HG03442 (cell line): ENCODE measurements at regions not wholly inside any gene's neighbourhood (a gene's known extent, or its start where the extent isn't known, plus 50 kb on each side); places are given as distances from the start of the nearest gene placed in this dataset.
A peak's percentile ranks its signal among the peaks of the same experiment; 100 is the strongest.

ENCODE experiments used
- ATAC-seq: cut with Tn5 transposase; IDR thresholded peaks from one replicate; pipeline ENCODE4 v1.9.1; 2021; ENCODE audit warnings: mild to moderate bottlenecking, moderate library complexity; ENCODE audit not compliant: unreplicated experiment

GRCh38 chr18:46405832-46406538 lies 251.0 kb downstream of the LOXHD1 start:
- ATAC-seq = no peak

- no peak for ATAC-seq
These were observed 250.5 kb downstream of the LOXHD1 start for GRCh38 chr18:46406539-46406932.

GRCh38 chr18:46407486-46408166 lies 249.4 kb downstream of the LOXHD1 start:
- no peak for ATAC-seq

GRCh38 chr18:46408334-46408987 lies 248.6 kb downstream of the LOXHD1 start:
- ATAC-seq = no peak

GRCh38 chr18:46411191-46411828 lies 245.7 kb downstream of the LOXHD1 start:
- ATAC-seq = no peak

GRCh38 chr18:46411867-46412690 lies 244.9 kb downstream of the LOXHD1 start:
- ATAC-seq = no peak

GRCh38 chr18:46412916-46413315 lies 244.1 kb downstream of the LOXHD1 start:
- no peak for ATAC-seq

- no peak for ATAC-seq
These were observed 243.3 kb downstream of the LOXHD1 start for GRCh38 chr18:46413684-46414083.

- no peak for ATAC-seq
These were observed 242.2 kb downstream of the LOXHD1 start for GRCh38 chr18:46414863-46415262.

GRCh38 chr18:46415532-46416252 lies 241.3 kb downstream of the LOXHD1 start:
- no peak for ATAC-seq

- ATAC-seq = peak; percentile 61
These were observed 240.0 kb downstream of the LOXHD1 start for GRCh38 chr18:46416706-46417638.

- ATAC-seq = no peak
These were observed 238.3 kb downstream of the LOXHD1 start for GRCh38 chr18:46418663-46419260.

- peak; percentile 49 for ATAC-seq
These were observed 237.5 kb downstream of the LOXHD1 start for GRCh38 chr18:46419391-46420141.

GRCh38 chr18:46421973-46422551 lies 235.0 kb downstream of the LOXHD1 start:
- ATAC-seq = no peak

- no peak for ATAC-seq
These were observed 234.4 kb downstream of the LOXHD1 start for GRCh38 chr18:46422552-46423055.

- no peak for ATAC-seq
These were observed 233.7 kb downstream of the LOXHD1 start for GRCh38 chr18:46423226-46423805.

- ATAC-seq = no peak
These were observed 232.1 kb downstream of the LOXHD1 start for GRCh38 chr18:46424898-46425297.
